ENCODE measurements at regions not wholly inside any gene's neighbourhood (a gene's known extent, or its start where the extent isn't known, plus 50 kb on each side); places are given as distances from the start of the nearest gene placed in this dataset.

GRCh38 chr4:173943547-173943946 lies 339.9 kb downstream of the FBXO8 start:
- Mint-ChIP-seq H3K4me3 (no peak overlapping the region), H3K27ac (no peak overlapping the region), H3K4me1 (no peaks in the 10 kb centered on the region), H3K27me3 (no peaks in the 10 kb centered on the region), H3K9me3 (no peaks in the 10 kb centered on the region), H3K36me3 (no peaks in the 10 kb centered on the region)
- no peak for ATAC-seq

GRCh38 chr4:173940146-173940545 lies 343.3 kb downstream of the FBXO8 start:
- H3K36me3 Mint-ChIP-seq, result no peaks in the 10 kb centered on the region
- no peaks in the 10 kb centered on the region for H3K4me1 Mint-ChIP-seq
- no peak overlapping the region for H3K4me3 Mint-ChIP-seq
- H3K27ac Mint-ChIP-seq, result no peak overlapping the region
- no peaks in the 10 kb centered on the region for H3K27me3 Mint-ChIP-seq
- no peak for ATAC-seq
- H3K9me3 Mint-ChIP-seq, result no peaks in the 10 kb centered on the region

- Mint-ChIP-seq H3K36me3 (no peaks in the 10 kb centered on the region), H3K4me1 (no peaks in the 10 kb centered on the region), H3K9me3 (no peaks in the 10 kb centered on the region), H3K27ac (no peak overlapping the region), H3K27me3 (no peaks in the 10 kb centered on the region), H3K4me3 (no peak overlapping the region)
- ATAC-seq, result no peak
These were observed 345.7 kb downstream of the FBXO8 start for GRCh38 chr4:173937631-173938270.

- Mint-ChIP-seq H3K27ac (no peak overlapping the region), H3K4me1 (no peaks in the 10 kb centered on the region), H3K4me3 (no peak overlapping the region), H3K36me3 (no peaks in the 10 kb centered on the region), H3K27me3 (no peaks in the 10 kb centered on the region), H3K9me3 (no peaks in the 10 kb centered on the region)
- no peak for ATAC-seq
These were observed 346.6 kb downstream of the FBXO8 start for GRCh38 chr4:173936861-173937260.

GRCh38 chr4:173935622-173936405 lies 347.7 kb downstream of the FBXO8 start:
- no peaks in the 10 kb centered on the region for H3K36me3 Mint-ChIP-seq
- no peak overlapping the region for H3K4me3 Mint-ChIP-seq
- H3K9me3 Mint-ChIP-seq, result no peaks in the 10 kb centered on the region
- no peaks in the 10 kb centered on the region for H3K4me1 Mint-ChIP-seq
- no peak for ATAC-seq
- H3K27me3 Mint-ChIP-seq, result no peaks in the 10 kb centered on the region
- H3K27ac Mint-ChIP-seq, result no peak overlapping the region

GRCh38 chr4:173934933-173935620 lies 348.4 kb downstream of the FBXO8 start:
- Mint-ChIP-seq H3K9me3 (no peaks in the 10 kb centered on the region), H3K4me1 (no peaks in the 10 kb centered on the region), H3K27ac (no peak overlapping the region), H3K27me3 (no peaks in the 10 kb centered on the region), H3K4me3 (no peak overlapping the region), H3K36me3 (no peaks in the 10 kb centered on the region)
- no peak for ATAC-seq

- Mint-ChIP-seq H3K36me3 (no peaks in the 10 kb centered on the region), H3K4me3 (no peak overlapping the region), H3K4me1 (no peaks in the 10 kb centered on the region), H3K9me3 (no peaks in the 10 kb centered on the region), H3K27me3 (no peaks in the 10 kb centered on the region), H3K27ac (no peak overlapping the region)
- no peak for ATAC-seq
These were observed 349.3 kb downstream of the FBXO8 start for GRCh38 chr4:173934201-173934600.

- no peak overlapping the region for H3K4me3 Mint-ChIP-seq
These were observed 350.8 kb downstream of the FBXO8 start for GRCh38 chr4:173932701-173933100.

GRCh38 chr4:173930329-173930967 lies 353.0 kb downstream of the FBXO8 start:
- Mint-ChIP-seq H3K27ac (no peak overlapping the region), H3K4me1 (no peaks in the 10 kb centered on the region), H3K27me3 (no peaks in the 10 kb centered on the region), H3K4me3 (no peak overlapping the region), H3K9me3 (no peaks in the 10 kb centered on the region), H3K36me3 (no peaks in the 10 kb centered on the region)
- no peak for ATAC-seq

More at GRCh38 chr4:173932701-173933100, 350.8 kb downstream of the FBXO8 start:
- no peak for ATAC-seq
- H3K9me3 Mint-ChIP-seq, result no peaks in the 10 kb centered on the region
- no peaks in the 10 kb centered on the region for H3K36me3 Mint-ChIP-seq
- H3K27me3 Mint-ChIP-seq, result no peaks in the 10 kb centered on the region
- H3K27ac Mint-ChIP-seq, result no peak overlapping the region
- H3K4me1 Mint-ChIP-seq, result no peaks in the 10 kb centered on the region

- H3K4me1 Mint-ChIP-seq, result no peaks in the 10 kb centered on the region
- no peak for ATAC-seq
- no peak overlapping the region for H3K4me3 Mint-ChIP-seq
- no peaks in the 10 kb centered on the region for H3K36me3 Mint-ChIP-seq
- no peaks in the 10 kb centered on the region for H3K9me3 Mint-ChIP-seq
- H3K27me3 Mint-ChIP-seq, result no peaks in the 10 kb centered on the region
- H3K27ac Mint-ChIP-seq, result no peak overlapping the region
These were observed 353.5 kb downstream of the FBXO8 start for GRCh38 chr4:173929921-173930320.

GRCh38 chr4:173924561-173924960 lies 358.9 kb downstream of the FBXO8 start:
- H3K36me3 Mint-ChIP-seq, result no peaks in the 10 kb centered on the region
- no peak overlapping the region for H3K27ac Mint-ChIP-seq
- no peaks in the 10 kb centered on the region for H3K27me3 Mint-ChIP-seq
- no peak overlapping the region for H3K4me3 Mint-ChIP-seq
- no peaks in the 10 kb centered on the region for H3K4me1 Mint-ChIP-seq
- ATAC-seq, result peak; percentile 46
- no peaks in the 10 kb centered on the region for H3K9me3 Mint-ChIP-seq

- H3K36me3 Mint-ChIP-seq, result no peaks in the 10 kb centered on the region
- no peaks in the 10 kb centered on the region for H3K4me1 Mint-ChIP-seq
- H3K4me3 Mint-ChIP-seq, result no peak overlapping the region
- ATAC-seq, result no peak
- peaks cover 3% of the 10 kb centered on the region for H3K9me3 Mint-ChIP-seq
- H3K27me3 Mint-ChIP-seq, result no peaks in the 10 kb centered on the region
- no peak overlapping the region for H3K27ac Mint-ChIP-seq
These were observed 363.6 kb downstream of the FBXO8 start for GRCh38 chr4:173919861-173920260.

GRCh38 chr4:173919196-173919595 lies 364.3 kb downstream of the FBXO8 start:
- no peak for ATAC-seq
- Mint-ChIP-seq H3K9me3 (peaks cover 3% of the 10 kb centered on the region), H3K36me3 (no peaks in the 10 kb centered on the region), H3K4me3 (no peak overlapping the region), H3K27me3 (no peaks in the 10 kb centered on the region), H3K27ac (no peak overlapping the region), H3K4me1 (no peaks in the 10 kb centered on the region)

- no peak for ATAC-seq
- H3K27ac Mint-ChIP-seq, result no peak overlapping the region
- no peaks in the 10 kb centered on the region for H3K27me3 Mint-ChIP-seq
- no peaks in the 10 kb centered on the region for H3K4me1 Mint-ChIP-seq
- H3K36me3 Mint-ChIP-seq, result no peaks in the 10 kb centered on the region
- H3K9me3 Mint-ChIP-seq, result peaks cover 3% of the 10 kb centered on the region
- no peak overlapping the region for H3K4me3 Mint-ChIP-seq
These were observed 366.1 kb downstream of the FBXO8 start for GRCh38 chr4:173917255-173917960.

GRCh38 chr4:173913496-173913895 lies 370.0 kb downstream of the FBXO8 start:
- no peak overlapping the region for H3K4me3 Mint-ChIP-seq
- no peaks in the 10 kb centered on the region for H3K36me3 Mint-ChIP-seq
- no peak for ATAC-seq
- no peaks in the 10 kb centered on the region for H3K4me1 Mint-ChIP-seq
- no peak overlapping the region for H3K27ac Mint-ChIP-seq
- H3K27me3 Mint-ChIP-seq, result no peaks in the 10 kb centered on the region
- peaks cover 8% of the 10 kb centered on the region for H3K9me3 Mint-ChIP-seq
